Superior temporal gyrus (tissue), 1 donor: ENCODE measurements at regions not wholly inside any gene's neighbourhood (a gene's known extent, or its start where the extent isn't known, plus 50 kb on each side); places are given as distances from the start of the nearest gene placed in this dataset.

ENCODE experiments used
- DNase-seq: peaks from one replicate; pipeline ENCODE4 v3.0.0-alpha.2; 2016; ENCODE audit errors: extremely low spot score

GRCh38 chr9:113823421-113823820, 52.7 kb upstream of the ZNF618 start:
- no peak for DNase-seq
